T-helper 1 cell (primary cell): ENCODE measurements at regions not wholly inside any gene's neighbourhood (a gene's known extent, or its start where the extent isn't known, plus 50 kb on each side); places are given as distances from the start of the nearest gene placed in this dataset.

ENCODE experiments used
- DNase-seq, 5 donors: peaks; one replicate each; pipeline ENCODE4 v3.0.0-alpha.2; 2012 to 2020

- DNase-seq = no peak
Measured at GRCh38 chr12:102592134-102592533, 111.8 kb upstream of the IGF1 start.

DNA sequence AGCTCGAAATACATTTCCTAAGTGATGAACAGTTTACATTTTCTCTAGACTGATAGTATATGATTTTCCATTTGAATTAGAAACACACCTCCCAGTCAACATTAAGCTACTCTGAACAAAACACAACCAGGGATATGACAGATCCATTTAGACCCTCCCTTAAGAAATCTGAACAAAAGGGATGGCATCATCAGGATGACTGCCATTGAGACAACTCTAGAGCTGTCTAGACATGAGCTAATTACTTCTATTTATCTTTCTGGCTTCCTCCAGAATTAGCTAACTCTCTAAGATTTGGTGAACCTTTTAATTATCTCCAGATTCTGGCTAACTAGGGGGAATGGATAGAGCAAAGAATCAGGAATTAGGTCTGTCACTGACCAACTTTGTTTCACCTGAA lies 92.9 kb upstream of the IGF1 start:
- no peak for DNase-seq

DNA sequence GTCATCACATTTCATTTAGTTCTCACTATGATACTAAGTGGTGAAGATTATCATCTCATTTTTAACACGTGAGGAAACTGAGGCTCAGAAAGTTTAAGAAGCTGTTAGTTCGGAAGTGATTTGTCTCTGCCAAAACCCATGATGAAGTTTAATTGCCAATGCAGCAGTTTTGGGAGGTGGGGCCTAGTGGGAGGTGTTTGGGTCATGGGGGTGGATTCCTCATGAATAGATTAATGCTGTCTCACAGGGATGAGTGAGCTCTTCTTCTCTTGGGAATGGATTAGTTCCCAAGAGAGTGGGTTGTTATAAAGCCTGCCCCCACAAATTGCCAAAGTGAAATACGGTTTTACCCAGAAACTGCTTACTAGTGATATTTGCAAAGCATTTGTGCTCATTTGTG lies 91.5 kb upstream of the IGF1 start:
- no peak for DNase-seq

GRCh38 chr12:102570256-102570655 lies 89.9 kb upstream of the IGF1 start:
- DNase-seq = no peak

DNA sequence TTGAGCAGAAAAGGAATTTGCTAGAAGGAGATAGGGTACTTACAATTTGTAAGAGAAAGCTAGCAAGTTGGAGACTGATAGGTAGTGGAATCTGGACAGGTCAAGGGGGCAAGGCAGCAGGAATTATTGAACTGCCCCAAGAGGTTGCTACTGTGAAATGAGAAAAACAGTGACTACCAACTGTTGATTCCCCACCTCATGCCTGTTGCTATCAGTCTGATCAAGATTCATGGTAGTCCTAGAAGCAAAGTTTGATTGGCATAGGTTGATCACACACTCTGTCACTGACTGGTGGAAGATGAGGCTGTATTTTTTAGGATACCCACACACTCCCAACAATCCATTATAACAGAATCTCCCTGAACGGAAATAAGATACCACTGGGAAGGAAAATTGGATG lies 89.4 kb upstream of the IGF1 start:
- DNase-seq = no peak

DNA sequence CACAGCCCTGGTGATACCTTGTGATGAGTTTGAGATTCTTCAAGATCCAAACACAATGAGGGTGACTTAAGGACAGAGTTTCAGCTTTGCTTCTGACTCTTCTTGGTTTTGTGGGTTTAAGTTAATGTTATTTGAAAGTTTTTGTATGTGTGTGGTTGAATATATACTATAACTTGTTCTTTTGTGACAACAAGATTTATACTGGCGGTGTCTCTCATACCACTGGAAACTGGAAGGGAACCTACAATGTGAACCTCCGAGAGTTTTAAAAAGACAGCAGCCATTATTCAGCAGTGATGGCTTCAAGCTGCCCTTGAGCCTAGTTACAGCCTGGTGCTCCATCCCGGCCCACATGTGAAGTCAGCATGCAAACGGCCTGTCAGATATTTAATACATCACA lies 87.9 kb upstream of the IGF1 start:
- no peak for DNase-seq

- DNase-seq = no peak
Measured at GRCh38 chr12:102567031-102567985, 86.9 kb upstream of the IGF1 start.

GRCh38 chr12:102565555-102565954 lies 85.2 kb upstream of the IGF1 start:
- no peak for DNase-seq

DNA sequence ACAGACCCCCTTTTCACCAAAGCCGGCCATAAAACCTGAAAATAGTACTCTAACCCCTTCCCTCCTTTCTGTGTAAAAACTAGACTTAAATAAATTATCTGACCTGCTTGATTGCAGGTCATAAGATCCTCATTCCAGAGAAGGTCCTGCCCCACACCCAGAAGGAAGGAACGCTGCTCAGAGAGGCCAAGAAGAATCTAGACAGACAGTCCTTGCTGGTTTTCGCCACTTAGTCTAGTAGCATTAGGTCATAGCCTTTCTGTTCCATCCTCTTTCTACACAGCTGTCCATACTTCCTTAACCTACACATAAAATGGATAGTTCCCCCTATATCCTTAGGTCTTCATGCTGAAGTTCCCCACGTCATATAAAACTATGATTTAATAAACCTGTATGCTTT lies 83.7 kb upstream of the IGF1 start:
- DNase-seq = no peak

GRCh38 chr12:102562836-102563425 lies 82.6 kb upstream of the IGF1 start:
- no peak for DNase-seq

- DNase-seq = no peak
Measured at GRCh38 chr12:102551186-102551585, 70.8 kb upstream of the IGF1 start.

DNA sequence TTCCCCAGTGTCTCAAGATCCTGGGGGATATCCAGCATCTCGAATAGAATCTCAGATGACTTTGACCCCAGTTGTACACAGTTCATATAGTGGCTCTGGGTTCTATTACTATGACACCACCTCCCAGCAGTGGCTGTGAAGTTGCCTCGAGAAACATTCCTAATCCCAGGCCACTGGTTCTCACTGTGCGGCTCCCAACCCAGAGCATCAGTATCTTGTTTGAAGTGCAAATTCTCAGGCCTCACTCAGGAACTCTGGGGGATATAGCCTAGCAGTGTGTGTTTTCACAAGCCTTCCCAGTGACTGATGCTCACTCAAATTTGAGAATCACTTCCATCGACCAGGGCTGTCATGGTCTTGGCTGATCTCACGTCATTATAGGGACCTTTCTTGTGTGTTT lies 69.3 kb upstream of the IGF1 start:
- DNase-seq = no peak

DNA sequence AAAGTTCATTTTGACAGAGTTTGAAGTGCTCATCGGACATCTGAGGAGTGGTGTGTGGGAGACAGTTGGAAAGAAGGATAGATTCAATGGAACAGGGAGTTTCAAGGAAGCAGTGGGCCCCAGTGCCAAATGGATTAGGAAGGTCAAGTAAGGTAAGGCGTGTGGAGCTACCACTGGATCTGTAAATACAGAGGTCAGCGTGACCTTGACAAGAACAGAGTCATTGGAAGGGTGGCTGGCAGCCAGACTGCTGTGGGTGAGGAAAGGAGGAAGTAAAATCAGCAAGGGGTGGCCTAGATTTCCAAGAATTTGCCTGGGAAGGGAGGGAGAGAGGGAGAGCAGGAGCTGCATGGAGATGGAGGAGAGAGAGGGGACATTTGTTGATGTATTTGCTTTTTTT lies 68.2 kb upstream of the IGF1 start:
- DNase-seq = no peak

DNA sequence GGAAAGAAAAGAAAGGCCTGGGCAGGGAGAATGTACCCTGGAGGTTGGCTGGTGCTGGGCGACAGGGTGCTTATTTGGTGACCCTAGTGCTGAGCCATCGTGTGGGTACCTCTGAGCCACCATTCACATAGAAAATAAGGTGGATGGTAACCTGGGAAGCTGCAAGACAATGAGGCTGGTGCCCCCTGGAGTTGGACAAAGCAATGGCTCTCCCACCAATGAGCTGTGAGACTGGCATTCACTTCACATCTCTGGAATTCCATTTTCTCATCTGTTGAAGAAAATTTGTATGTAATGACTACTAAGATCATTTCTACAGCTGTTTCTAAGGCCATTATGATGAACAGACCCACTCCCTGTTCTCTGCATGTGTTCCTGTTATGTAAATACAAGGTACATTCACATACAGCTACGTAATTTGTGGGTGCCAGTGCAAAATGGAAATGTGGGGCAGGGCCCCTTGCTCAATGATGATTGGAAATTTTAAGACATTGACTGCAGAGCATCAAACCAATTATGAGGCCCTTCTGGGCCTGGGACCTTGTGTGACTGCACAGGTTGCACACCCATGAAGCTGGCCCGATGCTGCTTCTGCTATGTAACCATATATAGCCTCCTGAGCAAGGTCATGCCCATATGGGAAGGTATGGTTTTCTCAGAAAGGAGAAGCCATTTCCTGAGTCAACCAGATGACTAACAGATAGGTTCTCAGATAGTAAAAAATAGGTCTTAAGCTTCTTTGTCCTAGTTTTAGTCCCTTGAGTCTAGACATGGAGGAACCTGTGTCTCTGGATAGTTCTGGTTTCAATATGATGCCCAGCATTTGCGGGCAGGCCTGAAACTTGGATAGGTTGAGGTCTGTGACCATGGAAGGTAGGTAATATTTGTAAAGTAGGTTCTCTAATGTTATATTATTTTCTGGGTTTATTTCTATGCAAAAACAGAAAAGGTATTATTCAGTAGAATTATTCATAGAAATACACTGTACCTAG lies 63.4 kb upstream of the IGF1 start:
- peak in 1 of 5 donors; percentile 3 for DNase-seq

GRCh38 chr12:102542816-102543440 lies 62.6 kb upstream of the IGF1 start:
- DNase-seq = no peak

- DNase-seq = no peak
Measured at GRCh38 chr12:102540815-102541385, 60.5 kb upstream of the IGF1 start.

GRCh38 chr12:102539651-102540553 lies 59.5 kb upstream of the IGF1 start:
- no peak for DNase-seq

GRCh38 chr12:102535306-102535705 lies 54.9 kb upstream of the IGF1 start:
- no peak for DNase-seq

DNA sequence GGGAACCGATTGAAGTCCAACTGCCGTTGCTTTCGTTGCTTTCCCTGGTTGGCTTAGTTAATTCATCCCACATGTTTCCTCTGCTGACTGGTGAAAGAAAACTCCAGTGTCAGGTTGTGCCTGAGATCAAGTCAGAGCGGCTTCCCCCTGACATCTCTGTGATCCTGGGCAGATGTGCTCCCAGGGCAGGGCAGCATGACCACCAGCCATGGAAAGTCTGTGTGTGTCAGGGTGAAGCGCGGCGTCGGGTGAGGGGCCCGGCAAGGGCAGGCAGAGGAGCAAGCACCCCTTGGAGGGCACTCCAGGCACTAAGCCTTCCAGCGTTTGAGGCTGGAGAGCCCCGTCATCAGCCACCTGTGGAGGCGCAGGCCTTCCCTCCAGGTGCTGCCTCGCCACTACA lies 54.5 kb upstream of the IGF1 start:
- DNase-seq = no peak

DNA sequence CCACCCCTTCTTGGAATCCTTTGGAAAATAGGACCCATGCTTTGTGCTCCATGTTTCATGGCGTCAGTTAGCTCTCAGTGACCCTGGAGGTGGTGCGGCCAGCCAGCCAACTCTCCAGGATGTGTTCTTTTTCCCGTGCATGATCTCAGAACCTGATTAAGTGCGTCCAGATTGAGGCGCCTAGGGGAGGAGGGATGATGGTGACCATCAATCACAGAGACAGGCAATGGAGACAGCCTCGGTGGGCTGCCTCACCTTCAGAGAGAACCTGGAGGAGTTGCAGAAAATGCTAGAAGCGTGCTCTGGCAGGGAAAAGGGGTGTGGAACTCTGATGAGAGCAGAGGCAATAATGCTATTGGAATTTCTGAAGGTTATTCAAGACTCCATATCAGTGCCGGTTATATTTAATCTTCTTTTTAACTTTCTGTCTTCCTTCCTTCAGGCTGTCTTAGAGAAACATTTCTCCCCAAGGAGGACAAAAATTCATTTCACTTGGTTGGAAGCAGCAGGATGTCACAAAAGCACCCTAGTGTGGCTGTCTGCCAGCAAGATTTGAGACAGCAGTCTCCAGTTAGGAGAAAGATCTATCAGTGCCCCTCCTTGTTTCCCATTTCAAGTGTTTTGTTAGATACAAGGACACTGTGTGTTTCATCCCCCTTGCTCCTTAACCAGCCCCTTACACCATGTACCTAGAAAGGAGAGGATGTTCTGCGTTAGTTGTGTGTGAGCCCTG lies 53.3 kb upstream of the IGF1 start:
- no peak for DNase-seq
